ENCODE measurements at regions not wholly inside any gene's neighbourhood (a gene's known extent, or its start where the extent isn't known, plus 50 kb on each side); places are given as distances from the start of the nearest gene placed in this dataset.
A peak's percentile ranks its signal among the peaks of the same experiment; 100 is the strongest.

DNA sequence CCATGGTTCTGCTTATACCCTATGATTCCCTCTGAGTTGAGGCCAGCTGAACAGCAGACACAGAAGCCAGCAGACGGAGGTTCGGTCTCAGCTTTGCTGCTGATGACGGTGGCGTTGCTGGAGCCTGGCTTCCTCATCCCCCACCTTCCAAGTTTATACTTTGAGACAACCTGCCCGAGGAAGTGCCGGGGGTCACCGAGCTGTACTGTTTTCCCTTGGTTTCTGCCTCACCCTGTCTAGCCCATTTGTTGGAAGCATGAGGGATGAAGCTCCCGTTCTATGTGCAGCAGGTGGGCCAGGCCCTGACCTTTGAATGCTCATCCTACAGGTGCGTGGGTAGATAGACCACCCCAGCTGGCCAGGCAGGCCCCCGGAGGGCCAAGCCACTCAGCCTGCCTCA, 117.3 kb downstream of the MYCN start:
- no peak overlapping the region for H2BK5ac ChIP-seq (ENCODE audit: low read depth, low read length)
- no peak overlapping the region for H4K8ac ChIP-seq (ENCODE audit: extremely low read depth, insufficient read depth, low read length)
- H3K23me2 ChIP-seq (ENCODE audit: low read depth, low read length): no peaks in the 10 kb centered on the region
- H4K20me1 ChIP-seq (replicated peaks in 1 of 2; ENCODE audit: control insufficient read depth in 1 of 2, insufficient read depth in 2 of 2, low read length in 2 of 2): no peaks in the 10 kb centered on the region
- H3K27ac ChIP-seq (ENCODE audit: low read depth, low read length): no peak overlapping the region
- CTCF ChIA-PET (ENCODE audit: partially characterized antibody): interaction anchor here (1.0 to 2.6 kb wide), 4 partner anchors 21 to 118 kb away, joined by 4 to 8 read pairs (median 6); partner anchors contain the start of gene MYCN
- H2BK20ac ChIP-seq (ENCODE audit: low read length): no peak overlapping the region; the same call in 1 of the 2 replicates
- no peak overlapping the region for H2AFZ ChIP-seq (ENCODE audit: low read length)
- H3K36me3 ChIP-seq (ENCODE audit: control insufficient read depth in 2 of 4, insufficient read depth in 4 of 4, low read length in 3 of 4): no peaks in the 10 kb centered on the region
- H3K79me1 ChIP-seq (ENCODE audit: low read depth, low read length): no peaks in the 10 kb centered on the region
- H2BK15ac ChIP-seq (ENCODE audit: low read length): peak overlapping the region; percentile 13; the same call in 1 of the 2 replicates
- H3K23ac ChIP-seq (ENCODE audit: insufficient read length): no peak overlapping the region
- 88% methylated on average over 10 of the region's 10 CpGs; no CpG with 5 or more reads in 1 of the 2 experiments for WGBS, 2 experiments (ENCODE audit: extremely low coverage in 1 of 2, insufficient coverage in 1 of 2, insufficient read length in 1 of 2, insufficient replicate concordance in 2 of 2, low coverage in 1 of 2, low lambda C conversion rate in 2 of 2, missing lambda C conversion rate in 1 of 2)
- H2AK5ac ChIP-seq (ENCODE audit: low read depth, low read length): no peak overlapping the region
- H3K4ac ChIP-seq (replicated peaks; ENCODE audit: insufficient read length, low read depth, low read length): no peak overlapping the region
- no peak for FAIRE-seq
- H3K18ac ChIP-seq (ENCODE audit: extremely low read depth, low read length): no peak overlapping the region
- peak overlapping the region; percentile 34 for H4K91ac ChIP-seq (replicated peaks; ENCODE audit: insufficient read length, low read length)
- no peaks in the 10 kb centered on the region; a peak in 1 of 7 replicates for H3K27me3 ChIP-seq (replicated peaks in 1 of 4; ENCODE audit: control insufficient read depth in 3 of 4, extremely low read depth in 1 of 4, insufficient read depth in 3 of 4, low read length in 3 of 4)
- no peak overlapping the region for H4K5ac ChIP-seq (ENCODE audit: insufficient read length, low read depth, low read length)
- peaks cover 0 to 2% (median 0%) of the 10 kb centered on the region in 4 experiments; a peak in 1 of 7 replicates for H3K4me1 ChIP-seq (replicated peaks in 1 of 4; ENCODE audit: control insufficient read depth in 3 of 4, insufficient read depth in 4 of 4, low read length in 3 of 4)
- peaks cover 2 to 3% of the 10 kb centered on the region in 2 experiments; a peak in 3 of 4 replicates for H3K9me3 ChIP-seq (ENCODE audit: insufficient read depth in 2 of 2, low read depth in 1 of 2, low read length in 1 of 2)
- 0 out of 2 replicates have a peak overlapping the region, but pooled peaks have one; percentile 63 for H2BK12ac ChIP-seq (ENCODE audit: low read depth, low read length)
- no peak overlapping the region for H3K9ac ChIP-seq (replicated peaks in 1 of 4; ENCODE audit: extremely low read depth in 1 of 4, low read depth in 3 of 4, low read length in 3 of 4)
- H3K56ac ChIP-seq (replicated peaks; ENCODE audit: insufficient read length, low read depth, low read length): no peak overlapping the region
- no peak overlapping the region for H3K4me3 ChIP-seq (ENCODE audit: extremely low read depth in 1 of 4, insufficient read depth in 2 of 4, low read depth in 3 of 4, low read length in 4 of 4)
- POLR2A ChIA-PET (ENCODE audit: partially characterized antibody): no interaction called here
- H3K14ac ChIP-seq (ENCODE audit: insufficient read length): no peak overlapping the region
- H3K79me2 ChIP-seq (ENCODE audit: control insufficient read depth in 1 of 2, insufficient read depth in 2 of 2, low read length in 2 of 2): no peaks in the 10 kb centered on the region
- no peak overlapping the region for H2BK120ac ChIP-seq (replicated peaks; ENCODE audit: low read depth, low read length)
- no peak overlapping the region for H3K4me2 ChIP-seq (ENCODE audit: insufficient read depth in 1 of 2, low read depth in 2 of 2, low read length in 2 of 2)
- DNase-seq (ENCODE audit: low read depth in 1 of 2, low spot score in 2 of 2): no peak
- TF ChIP-seq BRCA1 (IDR thresholded peaks at IDR 0.05; ENCODE audit: low read depth, low read length) (no peak), SUZ12 (IDR thresholded peaks at IDR 0.05; ENCODE audit: low read length) (no peak), SP2 (IDR thresholded peaks at IDR 0.05; ENCODE audit: low read length) (no peak), BCL11A (IDR thresholded peaks at IDR 0.05; ENCODE audit: low read depth in 2 of 2, low read length in 2 of 2) (no peak)

All from H1 (cell line).